ENCODE measurements at regions not wholly inside any gene's neighbourhood (a gene's known extent, or its start where the extent isn't known, plus 50 kb on each side); places are given as distances from the start of the nearest gene placed in this dataset.
A peak's percentile ranks its signal among the peaks of the same experiment; 100 is the strongest.

DNA sequence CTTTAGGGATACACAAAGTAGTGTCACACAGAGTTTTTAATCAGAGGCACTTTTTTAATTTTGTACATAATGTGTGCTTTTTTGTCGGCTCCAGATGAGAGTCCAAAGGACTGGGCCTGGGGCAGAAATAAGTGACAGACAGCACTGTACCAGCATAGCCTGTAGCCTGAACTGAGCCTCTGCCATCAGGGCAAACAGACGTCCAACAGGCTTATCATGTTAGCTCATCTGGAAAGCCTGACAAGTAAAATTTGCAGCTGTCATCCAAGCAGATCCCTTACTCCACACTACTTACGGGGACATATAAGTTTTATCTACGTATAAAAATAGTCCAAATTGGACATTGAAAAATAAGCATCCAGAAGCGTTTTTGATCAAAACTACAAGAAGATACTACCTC lies 233.1 kb upstream of the GAS1 start:
- no peak overlapping the region for H3K4me3 Mint-ChIP-seq (ENCODE audit: unreplicated experiment)
- peaks cover 4% of the 10 kb centered on the region for H3K36me3 Mint-ChIP-seq (ENCODE audit: unreplicated experiment)
- no peaks in the 10 kb centered on the region for H3K27me3 Mint-ChIP-seq (ENCODE audit: unreplicated experiment)
- H3K27ac Mint-ChIP-seq (ENCODE audit: unreplicated experiment): peak overlapping the region; percentile 83
- H3K9me3 Mint-ChIP-seq (ENCODE audit: unreplicated experiment): peaks cover 11% of the 10 kb centered on the region
- peaks cover 58% of the 10 kb centered on the region for H3K4me1 Mint-ChIP-seq (ENCODE audit: unreplicated experiment)
- TF ChIP-seq, protein P1, sequence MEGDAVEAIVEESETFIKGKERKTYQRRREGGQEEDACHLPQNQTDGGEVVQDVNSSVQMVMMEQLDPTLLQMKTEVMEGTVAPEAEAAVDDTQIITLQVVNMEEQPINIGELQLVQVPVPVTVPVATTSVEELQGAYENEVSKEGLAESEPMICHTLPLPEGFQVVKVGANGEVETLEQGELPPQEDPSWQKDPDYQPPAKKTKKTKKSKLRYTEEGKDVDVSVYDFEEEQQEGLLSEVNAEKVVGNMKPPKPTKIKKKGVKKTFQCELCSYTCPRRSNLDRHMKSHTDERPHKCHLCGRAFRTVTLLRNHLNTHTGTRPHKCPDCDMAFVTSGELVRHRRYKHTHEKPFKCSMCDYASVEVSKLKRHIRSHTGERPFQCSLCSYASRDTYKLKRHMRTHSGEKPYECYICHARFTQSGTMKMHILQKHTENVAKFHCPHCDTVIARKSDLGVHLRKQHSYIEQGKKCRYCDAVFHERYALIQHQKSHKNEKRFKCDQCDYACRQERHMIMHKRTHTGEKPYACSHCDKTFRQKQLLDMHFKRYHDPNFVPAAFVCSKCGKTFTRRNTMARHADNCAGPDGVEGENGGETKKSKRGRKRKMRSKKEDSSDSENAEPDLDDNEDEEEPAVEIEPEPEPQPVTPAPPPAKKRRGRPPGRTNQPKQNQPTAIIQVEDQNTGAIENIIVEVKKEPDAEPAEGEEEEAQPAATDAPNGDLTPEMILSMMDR (IDR thresholded peaks at IDR 0.05): no peak
- no peak for DNase-seq (ENCODE audit: extremely low spot score, unreplicated experiment)

DNA sequence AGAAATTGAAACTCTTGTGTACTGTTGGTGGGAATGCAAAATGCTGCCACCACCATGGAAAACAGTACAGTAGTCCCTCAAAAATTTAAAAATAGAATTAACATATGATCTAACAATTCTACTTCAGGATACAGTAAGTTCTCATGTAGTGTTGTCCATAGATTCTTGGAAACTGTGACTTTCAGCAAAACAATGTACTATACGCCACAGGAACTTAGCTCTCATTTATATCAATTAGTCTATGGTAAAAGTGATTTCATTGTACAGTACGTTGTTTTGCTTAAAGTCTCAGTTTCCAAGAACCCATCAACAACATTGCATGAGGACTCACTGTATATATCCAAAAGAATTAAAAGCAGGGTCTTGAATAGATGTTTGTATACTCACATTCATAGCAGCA lies 233.5 kb upstream of the GAS1 start:
- TF ChIP-seq, protein P1 (IDR thresholded peaks at IDR 0.05): no peak
- peaks cover 4% of the 10 kb centered on the region for H3K36me3 Mint-ChIP-seq (ENCODE audit: unreplicated experiment)
- no peak overlapping the region for H3K27ac Mint-ChIP-seq (ENCODE audit: unreplicated experiment)
- H3K4me3 Mint-ChIP-seq (ENCODE audit: unreplicated experiment): no peak overlapping the region
- no peak for DNase-seq (ENCODE audit: extremely low spot score, unreplicated experiment)
- peaks cover 11% of the 10 kb centered on the region for H3K9me3 Mint-ChIP-seq (ENCODE audit: unreplicated experiment)
- no peaks in the 10 kb centered on the region for H3K27me3 Mint-ChIP-seq (ENCODE audit: unreplicated experiment)
- peaks cover 63% of the 10 kb centered on the region for H3K4me1 Mint-ChIP-seq (ENCODE audit: unreplicated experiment)

DNA sequence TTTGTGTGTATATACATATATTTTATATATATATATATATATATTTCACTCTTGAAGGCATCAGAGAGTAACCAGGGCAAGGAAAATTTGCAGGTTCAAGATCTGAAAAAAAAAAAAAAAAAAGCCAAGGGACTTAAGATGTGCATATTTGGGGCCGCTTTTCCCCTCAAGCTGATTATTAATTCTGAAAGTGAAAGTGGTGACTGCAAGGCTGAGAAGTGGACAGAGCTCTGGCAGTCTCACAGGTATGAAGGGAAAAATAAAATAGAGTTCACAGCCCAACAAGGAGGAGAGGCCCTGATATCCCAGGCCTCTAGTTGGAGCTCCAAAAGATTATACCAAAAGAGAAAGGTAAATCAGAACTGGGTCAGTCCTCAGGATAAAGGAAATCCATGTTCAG lies 234.4 kb upstream of the GAS1 start:
- Mint-ChIP-seq H3K36me3 (ENCODE audit: unreplicated experiment) (peaks cover 4% of the 10 kb centered on the region), H3K27ac (ENCODE audit: unreplicated experiment) (no peak overlapping the region), H3K9me3 (ENCODE audit: unreplicated experiment) (peaks cover 8% of the 10 kb centered on the region), H3K27me3 (ENCODE audit: unreplicated experiment) (no peaks in the 10 kb centered on the region), H3K4me3 (ENCODE audit: unreplicated experiment) (no peak overlapping the region), H3K4me1 (ENCODE audit: unreplicated experiment) (peaks cover 69% of the 10 kb centered on the region)
- TF ChIP-seq, protein P1 (IDR thresholded peaks at IDR 0.05): no peak
- no peak for DNase-seq (ENCODE audit: extremely low spot score, unreplicated experiment)

DNA sequence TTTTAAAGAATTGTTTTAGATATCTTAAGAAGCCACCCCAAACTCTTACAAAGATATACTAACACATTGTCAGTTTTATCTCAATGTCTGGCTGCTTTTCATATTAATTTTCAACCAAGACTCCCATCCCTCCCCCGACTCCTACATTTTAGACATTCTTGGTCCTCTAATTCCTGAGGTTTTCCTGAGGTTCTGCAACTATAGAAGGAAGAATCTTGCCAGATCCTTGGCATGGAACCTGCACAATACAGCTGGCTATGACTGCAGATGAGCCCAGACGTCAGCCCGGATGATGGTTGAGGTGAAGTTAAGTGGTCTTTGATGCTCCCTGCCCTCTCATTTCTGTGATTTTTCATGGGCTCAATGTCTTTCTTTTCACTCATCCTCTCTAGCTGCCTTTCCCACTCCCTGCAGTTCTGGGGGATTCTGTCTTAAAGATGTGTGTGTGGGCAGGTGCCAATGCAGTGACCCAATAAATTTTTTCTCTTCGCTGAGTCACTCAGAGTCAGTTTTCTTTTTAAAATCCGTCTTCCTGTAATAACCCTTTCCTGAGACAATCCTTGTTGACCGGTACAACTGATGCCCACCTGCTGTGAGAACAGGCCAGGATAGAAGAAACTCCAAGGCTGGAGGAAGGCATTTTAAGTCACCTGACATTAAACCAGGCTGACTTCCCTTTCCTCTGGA lies 237.8 kb upstream of the GAS1 start:
- H3K4me3 Mint-ChIP-seq (ENCODE audit: unreplicated experiment): peak overlapping the region; percentile 40
- peaks cover 8% of the 10 kb centered on the region for H3K9me3 Mint-ChIP-seq (ENCODE audit: unreplicated experiment)
- H3K27me3 Mint-ChIP-seq (ENCODE audit: unreplicated experiment): no peaks in the 10 kb centered on the region
- peak overlapping the region; percentile 94 for H3K27ac Mint-ChIP-seq (ENCODE audit: unreplicated experiment)
- H3K36me3 Mint-ChIP-seq (ENCODE audit: unreplicated experiment): peaks cover 4% of the 10 kb centered on the region
- TF ChIP-seq, protein P1 (IDR thresholded peaks at IDR 0.05): no peak
- peaks cover 60% of the 10 kb centered on the region for H3K4me1 Mint-ChIP-seq (ENCODE audit: unreplicated experiment)
- DNase-seq (ENCODE audit: extremely low spot score, unreplicated experiment): no peak

DNA sequence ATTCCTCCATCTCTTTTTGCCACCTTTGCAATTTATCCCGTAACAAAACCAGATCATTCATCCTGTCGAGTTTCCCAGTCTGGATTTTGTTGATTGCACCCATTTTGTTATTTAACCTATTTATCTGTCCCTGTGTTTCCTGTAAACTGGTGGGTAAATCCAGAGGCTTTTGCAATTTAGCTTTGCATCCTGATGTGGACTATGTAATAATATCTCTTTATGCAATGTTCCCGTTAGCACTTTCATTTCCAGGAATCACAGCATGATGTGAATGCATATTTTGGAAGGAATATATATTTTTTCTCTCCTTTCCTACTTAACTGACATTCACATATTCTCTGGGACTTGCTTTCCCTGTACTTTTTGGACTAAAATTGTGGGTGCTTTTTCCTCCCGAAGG lies 240.3 kb upstream of the GAS1 start:
- Mint-ChIP-seq H3K9me3 (ENCODE audit: unreplicated experiment) (no peaks in the 10 kb centered on the region), H3K4me3 (ENCODE audit: unreplicated experiment) (no peak overlapping the region), H3K4me1 (ENCODE audit: unreplicated experiment) (peaks cover 57% of the 10 kb centered on the region), H3K36me3 (ENCODE audit: unreplicated experiment) (no peaks in the 10 kb centered on the region), H3K27me3 (ENCODE audit: unreplicated experiment) (no peaks in the 10 kb centered on the region), H3K27ac (ENCODE audit: unreplicated experiment) (peak overlapping the region; percentile 58)
- no peak for DNase-seq (ENCODE audit: extremely low spot score, unreplicated experiment)
- TF ChIP-seq, protein P1 (IDR thresholded peaks at IDR 0.05): no peak
